ENCODE measurements at regions not wholly inside any gene's neighbourhood (a gene's known extent, or its start where the extent isn't known, plus 50 kb on each side); places are given as distances from the start of the nearest gene placed in this dataset.

DNA sequence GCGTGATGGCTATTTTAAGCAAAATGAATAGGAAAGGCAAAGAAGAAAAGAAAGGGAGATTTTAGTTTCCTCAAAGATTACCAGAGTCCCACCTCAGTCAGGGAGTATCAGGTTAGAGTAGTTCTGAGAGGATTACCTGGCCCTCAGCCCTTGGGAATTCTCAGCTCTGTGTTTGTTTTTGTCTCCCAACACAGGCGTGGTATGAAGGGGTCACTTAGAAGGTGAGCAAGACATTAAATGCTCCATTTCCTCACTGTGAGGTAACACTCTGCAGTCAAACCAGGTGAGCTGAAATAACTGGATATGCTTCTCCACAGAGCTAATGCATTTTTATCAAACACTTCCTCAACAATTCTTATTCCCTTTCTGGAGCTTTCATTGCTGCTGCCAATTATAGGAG is 232.2 kb downstream of the IKZF2 start:
- TF ChIP-seq, protein P1, sequence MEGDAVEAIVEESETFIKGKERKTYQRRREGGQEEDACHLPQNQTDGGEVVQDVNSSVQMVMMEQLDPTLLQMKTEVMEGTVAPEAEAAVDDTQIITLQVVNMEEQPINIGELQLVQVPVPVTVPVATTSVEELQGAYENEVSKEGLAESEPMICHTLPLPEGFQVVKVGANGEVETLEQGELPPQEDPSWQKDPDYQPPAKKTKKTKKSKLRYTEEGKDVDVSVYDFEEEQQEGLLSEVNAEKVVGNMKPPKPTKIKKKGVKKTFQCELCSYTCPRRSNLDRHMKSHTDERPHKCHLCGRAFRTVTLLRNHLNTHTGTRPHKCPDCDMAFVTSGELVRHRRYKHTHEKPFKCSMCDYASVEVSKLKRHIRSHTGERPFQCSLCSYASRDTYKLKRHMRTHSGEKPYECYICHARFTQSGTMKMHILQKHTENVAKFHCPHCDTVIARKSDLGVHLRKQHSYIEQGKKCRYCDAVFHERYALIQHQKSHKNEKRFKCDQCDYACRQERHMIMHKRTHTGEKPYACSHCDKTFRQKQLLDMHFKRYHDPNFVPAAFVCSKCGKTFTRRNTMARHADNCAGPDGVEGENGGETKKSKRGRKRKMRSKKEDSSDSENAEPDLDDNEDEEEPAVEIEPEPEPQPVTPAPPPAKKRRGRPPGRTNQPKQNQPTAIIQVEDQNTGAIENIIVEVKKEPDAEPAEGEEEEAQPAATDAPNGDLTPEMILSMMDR (IDR thresholded peaks at IDR 0.05), result no peak
- no peak for DNase-seq
- no peaks in the 10 kb centered on the region for H3K27me3 Mint-ChIP-seq (ENCODE audit: low read depth in 3 of 3)
- Histone ChIP-seq H3K4me2 (replicated peaks; ENCODE audit: extremely low read depth, low read length, poor library complexity, severe bottlenecking) (no peak overlapping the region), H3K27ac (ENCODE audit: low read depth in 1 of 2, low read length in 2 of 2) (no peak overlapping the region), H3K9ac (ENCODE audit: insufficient read depth, low read length, poor library complexity, severe bottlenecking) (no peak overlapping the region), H3K79me2 (ENCODE audit: insufficient read depth, low read length) (no peaks in the 10 kb centered on the region), H3K27me3 (ENCODE audit: control insufficient read depth in 2 of 2, insufficient read depth in 2 of 2, low read length in 2 of 2) (no peaks in the 10 kb centered on the region), H2AFZ (ENCODE audit: insufficient read depth, low read depth, low read length, poor library complexity, severe bottlenecking) (no peak overlapping the region), H3K9me3 (replicated peaks in 1 of 2; ENCODE audit: control insufficient read depth in 1 of 2, insufficient read depth in 1 of 2, low read length in 2 of 2) (no peaks in the 10 kb centered on the region), H3K4me1 (ENCODE audit: control insufficient read depth in 1 of 2, insufficient read depth in 2 of 2, low read length in 2 of 2) (no peaks in the 10 kb centered on the region), H3K4me3 (replicated peaks in 1 of 3; ENCODE audit: low read depth in 2 of 3, low read length in 3 of 3) (no peak overlapping the region), H4K20me1 (ENCODE audit: insufficient read depth, low read length) (no peaks in the 10 kb centered on the region), H3K36me3 (replicated peaks in 1 of 2; ENCODE audit: control insufficient read depth in 1 of 2, insufficient read depth in 2 of 2, low read length in 2 of 2) (no peaks in the 10 kb centered on the region)
- no peaks in the 10 kb centered on the region for H3K36me3 Mint-ChIP-seq
- H3K9me3 Mint-ChIP-seq, result peaks cover 0 to 1% (median 0%) of the 10 kb centered on the region in 7 donors
- H3K27ac Mint-ChIP-seq, result no peak overlapping the region
- no CpG with 5 or more reads among the region's 2 CpGs for WGBS (ENCODE audit: insufficient coverage)
- no peak overlapping the region for H3K4me3 Mint-ChIP-seq
- H3K4me1 Mint-ChIP-seq, result no peaks in the 10 kb centered on the region
- intact Hi-C loops (cut with micrococcal nuclease), result no loop called here

GRCh38 chr2:212918336-212918735 is 233.1 kb downstream of the IKZF2 start:
- Histone ChIP-seq H3K27me3 (ENCODE audit: control insufficient read depth in 2 of 2, insufficient read depth in 2 of 2, low read length in 2 of 2) (no peaks in the 10 kb centered on the region), H3K36me3 (replicated peaks in 1 of 2; ENCODE audit: control insufficient read depth in 1 of 2, insufficient read depth in 2 of 2, low read length in 2 of 2) (no peaks in the 10 kb centered on the region), H3K4me2 (replicated peaks; ENCODE audit: extremely low read depth, low read length, poor library complexity, severe bottlenecking) (no peak overlapping the region), H3K4me3 (replicated peaks in 1 of 3; ENCODE audit: low read depth in 2 of 3, low read length in 3 of 3) (no peak overlapping the region), H3K4me1 (ENCODE audit: control insufficient read depth in 1 of 2, insufficient read depth in 2 of 2, low read length in 2 of 2) (no peaks in the 10 kb centered on the region), H3K79me2 (ENCODE audit: insufficient read depth, low read length) (no peaks in the 10 kb centered on the region), H3K9me3 (replicated peaks in 1 of 2; ENCODE audit: control insufficient read depth in 1 of 2, insufficient read depth in 1 of 2, low read length in 2 of 2) (no peaks in the 10 kb centered on the region), H2AFZ (ENCODE audit: insufficient read depth, low read depth, low read length, poor library complexity, severe bottlenecking) (no peak overlapping the region), H4K20me1 (ENCODE audit: insufficient read depth, low read length) (no peaks in the 10 kb centered on the region), H3K9ac (ENCODE audit: insufficient read depth, low read length, poor library complexity, severe bottlenecking) (no peak overlapping the region), H3K27ac (ENCODE audit: low read depth in 1 of 2, low read length in 2 of 2) (no peak overlapping the region)
- H3K4me1 Mint-ChIP-seq, result no peaks in the 10 kb centered on the region
- H3K4me3 Mint-ChIP-seq, result no peak overlapping the region
- TF ChIP-seq, protein P1 (IDR thresholded peaks at IDR 0.05), result no peak
- H3K27me3 Mint-ChIP-seq (ENCODE audit: low read depth in 3 of 3), result no peaks in the 10 kb centered on the region
- no peak overlapping the region for H3K27ac Mint-ChIP-seq
- intact Hi-C loops (cut with micrococcal nuclease), result no loop called here
- peaks cover 0 to 1% (median 0%) of the 10 kb centered on the region in 7 donors for H3K9me3 Mint-ChIP-seq
- no peaks in the 10 kb centered on the region for H3K36me3 Mint-ChIP-seq
- no peak for DNase-seq
